Left ventricle myocardium inferior (tissue), 1 donor: ENCODE measurements at regions not wholly inside any gene's neighbourhood (a gene's known extent, or its start where the extent isn't known, plus 50 kb on each side); places are given as distances from the start of the nearest gene placed in this dataset.

Experiments used
- DNase-seq: peaks from one replicate; pipeline ENCODE4 v3.0.0-alpha.2; 2020
- H3K27ac ChIP-seq: fragments of 200-600 bp; replicated peaks from 2 replicates; pipeline ENCODE4 v1.8.0; 2021
- H3K27me3 ChIP-seq: fragments of 200-600 bp; 2 replicates; pipeline ENCODE4 v1.8.0; 2021; ENCODE audit warnings: low read depth
- H3K36me3 ChIP-seq: fragments of 200-600 bp; 2 replicates; pipeline ENCODE4 v1.8.0; 2021
- H3K4me1 ChIP-seq: fragments of 200-600 bp; 2 replicates; pipeline ENCODE4 v1.8.0; 2021
- H3K4me3 ChIP-seq: fragments of 200-600 bp; 2 replicates; pipeline ENCODE4 v1.8.0; 2021; ENCODE audit warnings: mild to moderate bottlenecking, moderate library complexity
- H3K9me3 ChIP-seq: fragments of 200-600 bp; replicated peaks from 2 replicates; pipeline ENCODE4 v1.8.0; 2021
- CTCF ChIP-seq: fragments of 200-600 bp; IDR thresholded peaks from 2 replicates; pipeline ENCODE4 v1.8.0; 2021; ENCODE audit warnings: antibody characterized with exemption, mild to moderate bottlenecking, borderline replicate concordance
- intact Hi-C: fragments of 100-400 bp; cut with micrococcal nuclease; formaldehyde crosslinking; loops from one replicate; pipeline ENCODE4 v1.11.0; 2022
- donor health status: DM: no; HTN: yes; CAD: no; lungs with severe emphysema.

- TF ChIP-seq CTCF = no peak
Observed at GRCh38 chr1:198876371-198876871, 237.6 kb downstream of the PTPRC start.

GRCh38 chr1:198878566-198878965, 239.7 kb downstream of the PTPRC start:
- H3K27me3 ChIP-seq = no peaks in the 10 kb centered on the region
- no peaks in the 10 kb centered on the region for H3K4me1 ChIP-seq
- no peaks in the 10 kb centered on the region for H3K9me3 ChIP-seq
- intact Hi-C loops = no loop called here
- no peak overlapping the region for H3K27ac ChIP-seq
- no peaks in the 10 kb centered on the region for H3K36me3 ChIP-seq
- no peak overlapping the region for H3K4me3 ChIP-seq
- TF ChIP-seq CTCF = no peak
- no peak for DNase-seq

More at GRCh38 chr1:198876371-198876871, 237.6 kb downstream of the PTPRC start:
- no peak overlapping the region for H3K27ac ChIP-seq
- no peak for DNase-seq
- no peak overlapping the region for H3K4me3 ChIP-seq
- no peaks in the 10 kb centered on the region for H3K36me3 ChIP-seq
- no peaks in the 10 kb centered on the region for H3K4me1 ChIP-seq
- H3K27me3 ChIP-seq = no peaks in the 10 kb centered on the region
- H3K9me3 ChIP-seq = peaks cover 2% of the 10 kb centered on the region
- intact Hi-C loops = no loop called here

GRCh38 chr1:198879711-198880306, 241.0 kb downstream of the PTPRC start:
- Histone ChIP-seq H3K4me1 (no peaks in the 10 kb centered on the region), H3K27ac (no peak overlapping the region), H3K36me3 (no peaks in the 10 kb centered on the region), H3K27me3 (no peaks in the 10 kb centered on the region), H3K9me3 (no peaks in the 10 kb centered on the region), H3K4me3 (no peak overlapping the region)
- intact Hi-C loops = no loop called here
- DNase-seq = no peak
- TF ChIP-seq CTCF = no peak

GRCh38 chr1:198880397-198880796, 241.6 kb downstream of the PTPRC start:
- no peak overlapping the region for H3K27ac ChIP-seq

GRCh38 chr1:198880818-198881597, 242.2 kb downstream of the PTPRC start:
- H3K36me3 ChIP-seq = no peaks in the 10 kb centered on the region
- H3K4me1 ChIP-seq = no peaks in the 10 kb centered on the region
- no peaks in the 10 kb centered on the region for H3K27me3 ChIP-seq
- H3K9me3 ChIP-seq = no peaks in the 10 kb centered on the region
- H3K4me3 ChIP-seq = no peak overlapping the region
- no peak for TF ChIP-seq CTCF
- no peak overlapping the region for H3K27ac ChIP-seq
- intact Hi-C loops = no loop called here
- DNase-seq = no peak

More at GRCh38 chr1:198880397-198880796, 241.6 kb downstream of the PTPRC start:
- no peak for TF ChIP-seq CTCF
- Histone ChIP-seq H3K36me3 (no peaks in the 10 kb centered on the region), H3K9me3 (no peaks in the 10 kb centered on the region), H3K4me3 (no peak overlapping the region), H3K4me1 (no peaks in the 10 kb centered on the region), H3K27me3 (no peaks in the 10 kb centered on the region)
- DNase-seq = no peak
- intact Hi-C loops = no loop called here
